ENCODE measurements at regions not wholly inside any gene's neighbourhood (a gene's known extent, or its start where the extent isn't known, plus 50 kb on each side); places are given as distances from the start of the nearest gene placed in this dataset.

GRCh38 chr5:109281136-109281690 is 128.6 kb downstream of the PJA2 start (continued):
- no peak for TF ChIP-seq ETS1 (IDR thresholded peaks at IDR 0.05)
- TF ChIP-seq EZH2 (IDR thresholded peaks at IDR 0.05; ENCODE audit: low read depth, unreplicated experiment), result no peak

- Histone ChIP-seq H3K27ac (ENCODE audit: low read depth) (no peak overlapping the region), H3F3A (replicated peaks; ENCODE audit: low read depth) (no peaks in the 10 kb centered on the region), H3K4me3 (no peak overlapping the region)
- TF ChIP-seq ETS1 (IDR thresholded peaks at IDR 0.05) (no peak), NANOG (IDR thresholded peaks at IDR 0.05; ENCODE audit: borderline replicate concordance) (no peak), POLR2AphosphoS5 (IDR thresholded peaks at IDR 0.05; ENCODE audit: low read depth) (no peak), EZH2 (IDR thresholded peaks at IDR 0.05; ENCODE audit: low read depth, unreplicated experiment) (no peak), ZNF114 (CRISPR knock-in tag; IDR thresholded peaks at IDR 0.05) (no peak), CREB1 (CRISPR knock-in tag; IDR thresholded peaks at IDR 0.05; ENCODE audit: low read depth) (no peak), EZH2phosphoT487 (IDR thresholded peaks at IDR 0.05; ENCODE audit: unreplicated experiment) (no peak), ZNF462 (CRISPR knock-in tag; IDR thresholded peaks at IDR 0.05) (no peak), CTCF (conservative IDR thresholded peaks at IDR 0.05; ENCODE audit: low read depth in 2 of 2) (no peak), STAT1 (IDR thresholded peaks at IDR 0.05; ENCODE audit: unreplicated experiment) (no peak)
- TF ChIP-seq, protein P1, sequence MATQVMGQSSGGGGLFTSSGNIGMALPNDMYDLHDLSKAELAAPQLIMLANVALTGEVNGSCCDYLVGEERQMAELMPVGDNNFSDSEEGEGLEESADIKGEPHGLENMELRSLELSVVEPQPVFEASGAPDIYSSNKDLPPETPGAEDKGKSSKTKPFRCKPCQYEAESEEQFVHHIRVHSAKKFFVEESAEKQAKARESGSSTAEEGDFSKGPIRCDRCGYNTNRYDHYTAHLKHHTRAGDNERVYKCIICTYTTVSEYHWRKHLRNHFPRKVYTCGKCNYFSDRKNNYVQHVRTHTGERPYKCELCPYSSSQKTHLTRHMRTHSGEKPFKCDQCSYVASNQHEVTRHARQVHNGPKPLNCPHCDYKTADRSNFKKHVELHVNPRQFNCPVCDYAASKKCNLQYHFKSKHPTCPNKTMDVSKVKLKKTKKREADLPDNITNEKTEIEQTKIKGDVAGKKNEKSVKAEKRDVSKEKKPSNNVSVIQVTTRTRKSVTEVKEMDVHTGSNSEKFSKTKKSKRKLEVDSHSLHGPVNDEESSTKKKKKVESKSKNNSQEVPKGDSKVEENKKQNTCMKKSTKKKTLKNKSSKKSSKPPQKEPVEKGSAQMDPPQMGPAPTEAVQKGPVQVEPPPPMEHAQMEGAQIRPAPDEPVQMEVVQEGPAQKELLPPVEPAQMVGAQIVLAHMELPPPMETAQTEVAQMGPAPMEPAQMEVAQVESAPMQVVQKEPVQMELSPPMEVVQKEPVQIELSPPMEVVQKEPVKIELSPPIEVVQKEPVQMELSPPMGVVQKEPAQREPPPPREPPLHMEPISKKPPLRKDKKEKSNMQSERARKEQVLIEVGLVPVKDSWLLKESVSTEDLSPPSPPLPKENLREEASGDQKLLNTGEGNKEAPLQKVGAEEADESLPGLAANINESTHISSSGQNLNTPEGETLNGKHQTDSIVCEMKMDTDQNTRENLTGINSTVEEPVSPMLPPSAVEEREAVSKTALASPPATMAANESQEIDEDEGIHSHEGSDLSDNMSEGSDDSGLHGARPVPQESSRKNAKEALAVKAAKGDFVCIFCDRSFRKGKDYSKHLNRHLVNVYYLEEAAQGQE (IDR thresholded peaks at IDR 0.05; ENCODE audit: unreplicated experiment), result no peak
Measured at GRCh38 chr5:109278141-109278540, 131.6 kb downstream of the PJA2 start.

More at GRCh38 chr5:109278141-109278540, 131.6 kb downstream of the PJA2 start:
- Histone ChIP-seq H3K4me2 (no peak overlapping the region), H3K9me2 (ENCODE audit: insufficient read depth) (no peaks in the 10 kb centered on the region), H2AFZ (no peak overlapping the region; the same call in 1 of the 2 replicates), H4K20me1 (replicated peaks; ENCODE audit: insufficient read depth) (no peaks in the 10 kb centered on the region), H3K36me3 (ENCODE audit: insufficient read depth) (no peaks in the 10 kb centered on the region), H3K4me1 (ENCODE audit: insufficient read depth) (no peaks in the 10 kb centered on the region), H3K27me3 (ENCODE audit: insufficient read depth) (no peaks in the 10 kb centered on the region), H3K79me2 (replicated peaks; ENCODE audit: insufficient read depth) (no peaks in the 10 kb centered on the region)
- DNase-seq (ENCODE audit: low spot score), result no peak
- Mint-ChIP-seq H3K27ac (no peak overlapping the region), H3K27me3 (ENCODE audit: insufficient read depth, low read depth, poor library complexity) (peaks cover 4% of the 10 kb centered on the region), H3K4me1 (no peaks in the 10 kb centered on the region; the same call in 2 of the 3 replicates), H3K4me3 (no peak overlapping the region), H3K36me3 (ENCODE audit: low read depth) (no peaks in the 10 kb centered on the region), H3K9me3 (no peaks in the 10 kb centered on the region)
- ATAC-seq, result no peak

Measured in GM23338 (cell line).